Amniotic epithelial cell (primary cell): ENCODE measurements at regions not wholly inside any gene's neighbourhood (a gene's known extent, or its start where the extent isn't known, plus 50 kb on each side); places are given as distances from the start of the nearest gene placed in this dataset.

ENCODE experiments used
- DNase-seq: peaks from one replicate; pipeline ENCODE4 v3.0.0-alpha.2; 2010; ENCODE audit warnings: low read depth

- peak; percentile 15 for DNase-seq
Measured at GRCh38 chr3:101084404-101084803, 91.2 kb upstream of the ABI3BP start.

- DNase-seq = peak; percentile 28
Measured at GRCh38 chr3:101081999-101082398, 88.8 kb upstream of the ABI3BP start.

- DNase-seq = no peak
Measured at GRCh38 chr3:101081446-101081845, 88.2 kb upstream of the ABI3BP start.

- peak; percentile 55 for DNase-seq
Measured at GRCh38 chr3:101077361-101078011, 84.3 kb upstream of the ABI3BP start.

- no peak for DNase-seq
Measured at GRCh38 chr3:101074518-101074917, 81.3 kb upstream of the ABI3BP start.

- peak; percentile 12 for DNase-seq
Measured at GRCh38 chr3:101072300-101072699, 79.1 kb upstream of the ABI3BP start.

GRCh38 chr3:101070799-101071121 is 77.5 kb upstream of the ABI3BP start:
- no peak for DNase-seq

- DNase-seq = peak; percentile 23
Measured at GRCh38 chr3:101069901-101070798, 76.9 kb upstream of the ABI3BP start.

- no peak for DNase-seq
Measured at GRCh38 chr3:101068876-101069606, 75.8 kb upstream of the ABI3BP start.

GRCh38 chr3:101066711-101067129 is 73.5 kb upstream of the ABI3BP start:
- DNase-seq = peak; percentile 13

GRCh38 chr3:101065962-101066361 is 72.7 kb upstream of the ABI3BP start:
- DNase-seq = peak; percentile 91

GRCh38 chr3:101063401-101063800 is 70.2 kb upstream of the ABI3BP start:
- no peak for DNase-seq

GRCh38 chr3:101061312-101061711 is 68.1 kb upstream of the ABI3BP start:
- no peak for DNase-seq

- DNase-seq = no peak
Measured at GRCh38 chr3:101050866-101051265, 57.6 kb upstream of the ABI3BP start.

- no peak for DNase-seq
Measured at GRCh38 chr3:101050046-101050445, 56.8 kb upstream of the ABI3BP start.

GRCh38 chr3:101049532-101049931 is 56.3 kb upstream of the ABI3BP start:
- no peak for DNase-seq

- no peak for DNase-seq
Measured at GRCh38 chr3:101043687-101044078, 50.5 kb upstream of the ABI3BP start.

GRCh38 chr3:101042996-101043686 is 49.9 kb upstream of the ABI3BP start:
- peak; percentile 77 for DNase-seq
